ENCODE measurements at regions not wholly inside any gene's neighbourhood (a gene's known extent, or its start where the extent isn't known, plus 50 kb on each side); places are given as distances from the start of the nearest gene placed in this dataset.
A peak's percentile ranks its signal among the peaks of the same experiment; 100 is the strongest.

DNA sequence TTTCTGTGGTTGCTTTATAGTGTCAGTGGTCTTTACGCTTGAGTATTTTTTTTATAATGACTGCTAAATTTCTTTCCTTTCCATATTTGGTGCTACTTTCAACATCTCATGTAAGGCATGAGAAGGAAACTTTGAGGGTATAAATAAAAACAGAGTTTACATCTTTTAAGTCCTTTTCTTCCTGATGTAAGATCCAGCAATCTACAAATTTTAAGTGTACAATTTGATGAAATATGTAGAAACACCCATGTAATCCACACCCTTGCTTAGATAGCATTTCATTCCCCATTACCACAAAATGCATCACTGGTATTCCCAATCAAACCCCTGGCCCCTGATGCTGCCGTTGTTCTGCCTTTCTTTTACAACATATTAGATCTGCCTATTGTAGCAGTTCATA, 769.1 kb downstream of the CCDC85A start:
- H3K4me1 ChIP-seq (ENCODE audit: control insufficient read depth in 3 of 3, insufficient read depth in 2 of 3, low read depth in 1 of 3, low read length in 2 of 3) = no peaks in the 10 kb centered on the region
- DNase-seq (no peak), FAIRE-seq (no peak)
- no peaks in the 10 kb centered on the region for H3K9me3 ChIP-seq (ENCODE audit: control insufficient read depth in 2 of 2, insufficient read depth in 1 of 2, low read depth in 1 of 2, low read length in 1 of 2)
- H3K36me3 ChIP-seq (ENCODE audit: control insufficient read depth in 3 of 3, insufficient read depth in 2 of 3, low read depth in 1 of 3, low read length in 3 of 3) = no peaks in the 10 kb centered on the region
- no peaks in the 10 kb centered on the region for H3K27me3 ChIP-seq (ENCODE audit: control insufficient read depth in 3 of 3, insufficient read depth in 3 of 3, low read length in 3 of 3)
- no peak overlapping the region for H3K27ac ChIP-seq (ENCODE audit: low read depth in 1 of 3, low read length in 2 of 3)
- H3K4me3 ChIP-seq (ENCODE audit: low read depth in 1 of 3, low read length in 3 of 3) = no peak overlapping the region
- 83 to 96% (median 85%) methylated on average over 2 of the region's 2 CpGs for WGBS, 3 donors

DNA sequence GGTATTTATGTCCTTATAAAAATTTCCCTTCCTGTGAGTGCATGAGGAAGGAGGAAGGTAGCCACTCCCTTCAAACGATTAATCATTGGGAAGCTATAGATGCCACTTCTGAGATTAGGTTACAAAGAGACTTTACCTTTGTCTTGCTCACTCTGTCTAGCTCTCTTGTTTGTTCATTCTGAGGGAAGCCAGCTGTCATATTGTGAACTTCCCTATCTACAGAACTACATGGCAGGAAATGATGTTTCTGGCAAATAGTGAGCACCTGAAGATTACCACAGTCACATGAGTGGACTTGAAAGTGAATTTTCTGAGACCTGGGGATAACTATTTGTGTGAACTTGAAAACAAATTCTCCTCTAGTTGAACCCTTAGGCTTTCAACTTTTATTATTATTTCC, 776.8 kb downstream of the CCDC85A start:
- H3K36me3 ChIP-seq (ENCODE audit: control insufficient read depth in 3 of 3, insufficient read depth in 2 of 3, low read depth in 1 of 3, low read length in 3 of 3) = no peaks in the 10 kb centered on the region
- FAIRE-seq = no peak
- no peaks in the 10 kb centered on the region for H3K27me3 ChIP-seq (ENCODE audit: control insufficient read depth in 3 of 3, insufficient read depth in 3 of 3, low read length in 3 of 3)
- 72 to 84% (median 75%) methylated on average over 1 of the region's 1 CpG for WGBS, 3 donors
- H3K4me1 ChIP-seq (ENCODE audit: control insufficient read depth in 3 of 3, insufficient read depth in 2 of 3, low read depth in 1 of 3, low read length in 2 of 3) = no peaks in the 10 kb centered on the region
- no peaks in the 10 kb centered on the region for H3K9me3 ChIP-seq (ENCODE audit: control insufficient read depth in 2 of 2, insufficient read depth in 1 of 2, low read depth in 1 of 2, low read length in 1 of 2)
- no peak for DNase-seq
- no peak overlapping the region for H3K27ac ChIP-seq (ENCODE audit: low read depth in 1 of 3, low read length in 2 of 3)
- no peak overlapping the region for H3K4me3 ChIP-seq (ENCODE audit: low read depth in 1 of 3, low read length in 3 of 3)

DNA sequence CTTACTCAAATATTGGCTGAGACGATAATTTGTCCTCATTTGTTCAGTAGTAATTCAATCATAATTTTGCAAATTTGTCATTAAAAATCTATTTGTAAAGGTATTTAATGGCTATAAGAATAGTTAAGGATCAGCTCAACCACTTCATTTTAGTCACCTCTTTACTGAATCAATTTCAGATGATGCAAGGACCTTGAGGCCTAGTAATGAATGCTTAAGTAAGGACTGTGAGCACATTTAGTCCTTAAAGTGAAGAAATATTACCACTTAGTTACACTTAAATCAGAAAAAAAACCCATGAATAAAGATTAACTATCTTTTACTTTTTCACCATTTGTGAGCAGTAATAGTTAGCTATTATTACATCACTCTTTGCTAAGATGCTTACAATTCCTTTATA, 778.9 kb downstream of the CCDC85A start:
- DNase-seq (no peak), FAIRE-seq (no peak)
- Histone ChIP-seq H3K27me3 (ENCODE audit: control insufficient read depth in 3 of 3, insufficient read depth in 3 of 3, low read length in 3 of 3) (no peaks in the 10 kb centered on the region), H3K36me3 (ENCODE audit: control insufficient read depth in 3 of 3, insufficient read depth in 2 of 3, low read depth in 1 of 3, low read length in 3 of 3) (no peaks in the 10 kb centered on the region), H3K9me3 (ENCODE audit: control insufficient read depth in 2 of 2, insufficient read depth in 1 of 2, low read depth in 1 of 2, low read length in 1 of 2) (no peaks in the 10 kb centered on the region), H3K4me3 (ENCODE audit: low read depth in 1 of 3, low read length in 3 of 3) (no peak overlapping the region), H3K27ac (ENCODE audit: low read depth in 1 of 3, low read length in 2 of 3) (no peak overlapping the region), H3K4me1 (ENCODE audit: control insufficient read depth in 3 of 3, insufficient read depth in 2 of 3, low read depth in 1 of 3, low read length in 2 of 3) (no peaks in the 10 kb centered on the region)
- 85 to 96% (median 88%) methylated on average over 1 of the region's 1 CpG for WGBS, 3 donors

DNA sequence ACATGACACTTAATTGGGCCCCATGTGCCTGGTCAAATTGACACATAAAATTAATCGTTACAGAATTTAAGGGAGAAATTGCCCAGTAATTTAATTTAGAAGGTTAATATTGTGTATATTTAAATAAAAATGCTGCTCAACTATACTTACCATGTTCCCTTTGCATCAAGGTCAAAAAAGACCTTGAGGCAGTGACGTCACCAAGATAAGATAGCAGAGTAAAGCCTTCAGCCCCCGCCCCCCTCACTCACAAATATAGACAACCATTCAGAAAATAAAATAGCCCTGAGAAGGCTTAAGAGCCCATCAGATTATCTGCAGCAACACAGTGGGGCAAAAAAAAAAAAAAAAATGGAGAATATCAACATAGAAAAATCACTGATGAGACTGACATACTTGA, 785.7 kb downstream of the CCDC85A start:
- H3K27ac ChIP-seq (ENCODE audit: low read depth in 1 of 3, low read length in 2 of 3) = no peak overlapping the region
- H3K4me3 ChIP-seq (ENCODE audit: low read depth in 1 of 3, low read length in 3 of 3) = no peak overlapping the region
- H3K27me3 ChIP-seq (ENCODE audit: control insufficient read depth in 3 of 3, insufficient read depth in 3 of 3, low read length in 3 of 3) = no peaks in the 10 kb centered on the region
- 67 to 80% (median 73%) methylated on average over 3 of the region's 3 CpGs for WGBS, 3 donors
- H3K9me3 ChIP-seq (ENCODE audit: control insufficient read depth in 2 of 2, insufficient read depth in 1 of 2, low read depth in 1 of 2, low read length in 1 of 2) = peaks cover 0 to 10% of the 10 kb centered on the region in 2 donors
- H3K36me3 ChIP-seq (ENCODE audit: control insufficient read depth in 3 of 3, insufficient read depth in 2 of 3, low read depth in 1 of 3, low read length in 3 of 3) = no peaks in the 10 kb centered on the region
- no peak for FAIRE-seq
- no peaks in the 10 kb centered on the region for H3K4me1 ChIP-seq (ENCODE audit: control insufficient read depth in 3 of 3, insufficient read depth in 2 of 3, low read depth in 1 of 3, low read length in 2 of 3)
- no peak for DNase-seq

DNA sequence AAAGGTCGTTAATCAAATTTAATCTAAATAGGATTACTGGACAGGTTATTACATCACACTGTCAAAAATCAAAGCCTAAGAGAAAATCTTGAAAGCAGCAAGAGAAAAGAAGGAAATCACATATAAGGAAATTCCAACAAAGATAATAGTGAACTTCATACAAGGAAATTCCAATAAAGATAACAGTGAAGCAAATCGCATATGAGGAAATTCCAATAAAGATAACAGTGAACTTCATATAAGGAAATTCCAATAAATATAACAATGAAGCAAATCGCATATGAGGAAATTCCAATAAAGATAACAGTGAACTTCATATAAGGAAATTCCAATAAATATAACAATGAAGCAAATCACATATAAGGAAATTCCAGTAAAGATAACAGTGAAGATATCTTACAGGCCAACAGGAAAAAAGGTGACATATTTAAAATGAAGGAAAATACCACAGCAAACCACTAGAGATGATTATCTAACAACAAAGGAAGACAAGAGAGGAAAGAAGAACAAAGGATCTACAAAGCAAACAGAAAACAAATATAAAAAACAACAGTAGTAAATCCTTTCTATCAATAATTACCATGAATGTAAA, 787.7 kb downstream of the CCDC85A start:
- no peak overlapping the region for H3K4me3 ChIP-seq (ENCODE audit: low read depth in 1 of 3, low read length in 3 of 3)
- no peaks in the 10 kb centered on the region for H3K4me1 ChIP-seq (ENCODE audit: control insufficient read depth in 3 of 3, insufficient read depth in 2 of 3, low read depth in 1 of 3, low read length in 2 of 3)
- 24 to 46% (median 41%) methylated on average over 3 of the region's 3 CpGs for WGBS, 3 donors
- H3K27ac ChIP-seq (ENCODE audit: low read depth in 1 of 3, low read length in 2 of 3) = no peak overlapping the region
- H3K9me3 ChIP-seq (ENCODE audit: control insufficient read depth in 2 of 2, insufficient read depth in 1 of 2, low read depth in 1 of 2, low read length in 1 of 2) = peaks cover 0 to 10% of the 10 kb centered on the region in 2 donors
- no peaks in the 10 kb centered on the region for H3K36me3 ChIP-seq (ENCODE audit: control insufficient read depth in 3 of 3, insufficient read depth in 2 of 3, low read depth in 1 of 3, low read length in 3 of 3)
- H3K27me3 ChIP-seq (ENCODE audit: control insufficient read depth in 3 of 3, insufficient read depth in 3 of 3, low read length in 3 of 3) = no peaks in the 10 kb centered on the region
- FAIRE-seq = peak; percentile 71
- DNase-seq = no peak

DNA sequence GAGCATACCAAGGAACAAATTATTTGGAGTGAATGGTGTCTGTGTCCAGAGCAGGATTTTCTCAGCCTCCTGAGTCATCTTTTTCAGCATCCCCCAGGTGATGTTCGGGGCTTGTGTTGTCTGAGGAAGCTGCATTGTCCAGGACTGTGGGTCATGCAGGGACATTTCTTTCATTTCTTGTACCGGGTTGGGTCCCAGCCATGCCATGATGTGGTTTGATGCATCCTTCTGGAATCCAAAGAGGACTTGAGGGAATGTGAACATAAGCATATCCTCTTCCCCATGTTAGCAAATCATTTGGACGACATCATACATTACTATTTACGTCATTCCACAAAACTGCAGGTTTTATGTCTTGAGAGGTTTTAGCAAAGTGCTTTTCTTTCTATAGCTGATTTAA, 797.8 kb downstream of the CCDC85A start:
- H3K27me3 ChIP-seq (ENCODE audit: control insufficient read depth in 3 of 3, insufficient read depth in 3 of 3, low read length in 3 of 3) = no peaks in the 10 kb centered on the region
- H3K4me1 ChIP-seq (ENCODE audit: control insufficient read depth in 3 of 3, insufficient read depth in 2 of 3, low read depth in 1 of 3, low read length in 2 of 3) = no peaks in the 10 kb centered on the region
- no peak overlapping the region for H3K27ac ChIP-seq (ENCODE audit: low read depth in 1 of 3, low read length in 2 of 3)
- WGBS, 3 donors = 75 to 84% (median 83%) methylated on average over 4 of the region's 4 CpGs
- peaks cover 0 to 19% of the 10 kb centered on the region in 2 donors for H3K9me3 ChIP-seq (ENCODE audit: control insufficient read depth in 2 of 2, insufficient read depth in 1 of 2, low read depth in 1 of 2, low read length in 1 of 2)
- DNase-seq (no peak), FAIRE-seq (no peak)
- no peaks in the 10 kb centered on the region for H3K36me3 ChIP-seq (ENCODE audit: control insufficient read depth in 3 of 3, insufficient read depth in 2 of 3, low read depth in 1 of 3, low read length in 3 of 3)
- no peak overlapping the region for H3K4me3 ChIP-seq (ENCODE audit: low read depth in 1 of 3, low read length in 3 of 3)

DNA sequence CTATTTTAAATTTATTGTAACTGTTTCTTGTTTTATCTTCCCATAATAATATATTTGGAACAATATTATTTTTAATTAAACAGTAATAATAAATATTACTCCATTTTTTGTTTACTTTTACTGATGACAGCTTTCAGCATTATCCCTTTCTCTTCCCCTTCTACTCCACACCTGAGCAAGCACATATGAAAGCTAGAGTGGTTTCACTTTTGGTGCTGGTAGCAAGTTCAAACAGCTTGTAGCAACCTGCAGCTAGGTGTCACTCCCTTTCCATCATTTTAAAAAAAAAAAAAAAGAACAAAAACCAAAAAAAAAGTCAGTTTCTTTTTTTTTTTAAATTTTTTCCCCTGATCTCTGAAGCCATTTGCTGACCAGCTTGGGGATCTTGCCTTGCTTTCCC, 801.8 kb downstream of the CCDC85A start:
- no peak overlapping the region for H3K27ac ChIP-seq (ENCODE audit: low read depth in 1 of 3, low read length in 2 of 3)
- no peak overlapping the region for H3K4me3 ChIP-seq (ENCODE audit: low read depth in 1 of 3, low read length in 3 of 3)
- no peaks in the 10 kb centered on the region for H3K36me3 ChIP-seq (ENCODE audit: control insufficient read depth in 3 of 3, insufficient read depth in 2 of 3, low read depth in 1 of 3, low read length in 3 of 3)
- FAIRE-seq (no peak), DNase-seq (no peak)
- no peaks in the 10 kb centered on the region for H3K4me1 ChIP-seq (ENCODE audit: control insufficient read depth in 3 of 3, insufficient read depth in 2 of 3, low read depth in 1 of 3, low read length in 2 of 3)
- no peaks in the 10 kb centered on the region for H3K27me3 ChIP-seq (ENCODE audit: control insufficient read depth in 3 of 3, insufficient read depth in 3 of 3, low read length in 3 of 3)
- peaks cover 0 to 15% of the 10 kb centered on the region in 2 donors for H3K9me3 ChIP-seq (ENCODE audit: control insufficient read depth in 2 of 2, insufficient read depth in 1 of 2, low read depth in 1 of 2, low read length in 1 of 2)

DNA sequence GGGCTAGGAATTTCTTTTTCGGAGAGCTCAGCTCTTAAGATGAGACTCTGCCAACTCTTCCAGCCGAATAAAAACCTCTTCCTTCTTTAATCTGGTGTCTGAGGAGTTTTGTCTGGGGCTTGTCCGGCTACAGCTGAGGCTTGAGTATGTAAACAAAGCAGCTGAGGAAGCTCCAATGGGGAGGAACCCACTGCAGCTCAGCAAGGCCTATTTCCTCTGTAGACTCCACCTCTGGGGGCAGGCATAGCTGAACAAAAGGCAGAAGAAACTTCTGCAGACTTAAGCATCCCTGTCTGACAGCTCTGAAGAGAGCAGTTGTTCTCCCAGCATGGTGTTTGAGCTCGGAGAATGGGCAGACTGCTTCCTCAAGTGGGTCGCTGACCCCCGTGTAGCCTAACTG, 838.7 kb downstream of the CCDC85A start:
- WGBS, 3 donors = 67 to 77% (median 71%) methylated on average over 6 of the region's 6 CpGs
- DNase-seq = no peak
- no peak for FAIRE-seq

DNA sequence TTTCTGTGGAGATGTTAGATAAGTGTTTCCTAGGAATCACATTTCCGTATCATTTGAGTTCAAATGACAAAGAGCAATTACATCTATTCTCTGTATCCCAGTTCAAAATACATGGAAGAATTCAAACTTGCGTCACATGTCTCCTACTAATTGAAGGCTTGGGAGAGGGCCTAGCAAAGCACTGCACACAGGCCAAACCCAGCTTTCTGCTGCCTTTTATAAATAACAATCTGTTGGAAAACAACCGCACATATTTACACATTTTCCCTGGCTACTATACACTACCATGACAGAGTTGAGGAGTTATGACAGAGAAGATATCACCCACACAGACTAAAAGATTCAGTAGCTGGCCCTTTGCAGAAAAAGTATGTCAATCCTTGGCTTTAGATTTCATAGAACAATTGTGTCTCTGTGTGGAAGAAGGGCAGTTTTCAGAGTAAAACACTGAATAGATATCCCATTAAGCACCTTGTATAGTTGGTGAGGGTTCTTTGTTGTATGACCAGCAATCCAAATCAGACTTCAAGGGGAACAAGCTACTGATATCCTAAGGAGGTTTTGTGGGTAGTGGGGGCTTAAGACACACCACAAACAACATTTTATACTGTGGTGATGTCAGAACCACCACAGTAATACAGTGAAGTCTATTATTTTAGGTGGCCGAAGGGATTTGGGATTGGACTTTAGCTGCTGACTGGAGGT, 861.3 kb downstream of the CCDC85A start:
- H3K27ac ChIP-seq (ENCODE audit: low read depth in 1 of 3, low read length in 2 of 3) = no peak overlapping the region
- H3K4me3 ChIP-seq (ENCODE audit: low read depth in 1 of 3, low read length in 3 of 3) = no peak overlapping the region
- no peak for DNase-seq
- no peaks in the 10 kb centered on the region for H3K27me3 ChIP-seq (ENCODE audit: control insufficient read depth in 3 of 3, insufficient read depth in 3 of 3, low read length in 3 of 3)
- FAIRE-seq = no peak
- H3K36me3 ChIP-seq (ENCODE audit: control insufficient read depth in 3 of 3, insufficient read depth in 2 of 3, low read depth in 1 of 3, low read length in 3 of 3) = no peaks in the 10 kb centered on the region
- WGBS, 3 donors = 77 to 81% (median 80%) methylated on average over 4 of the region's 4 CpGs
- no peaks in the 10 kb centered on the region for H3K4me1 ChIP-seq (ENCODE audit: control insufficient read depth in 3 of 3, insufficient read depth in 2 of 3, low read depth in 1 of 3, low read length in 2 of 3)
- H3K9me3 ChIP-seq (ENCODE audit: control insufficient read depth in 2 of 2, insufficient read depth in 1 of 2, low read depth in 1 of 2, low read length in 1 of 2) = no peaks in the 10 kb centered on the region

More for the DNA sequence above, 838.7 kb downstream of the CCDC85A start:
- H3K27ac ChIP-seq (ENCODE audit: low read depth in 1 of 3, low read length in 2 of 3) = no peak overlapping the region
- no peaks in the 10 kb centered on the region for H3K27me3 ChIP-seq (ENCODE audit: control insufficient read depth in 3 of 3, insufficient read depth in 3 of 3, low read length in 3 of 3)
- H3K4me1 ChIP-seq (ENCODE audit: control insufficient read depth in 3 of 3, insufficient read depth in 2 of 3, low read depth in 1 of 3, low read length in 2 of 3) = no peaks in the 10 kb centered on the region
- H3K36me3 ChIP-seq (ENCODE audit: control insufficient read depth in 3 of 3, insufficient read depth in 2 of 3, low read depth in 1 of 3, low read length in 3 of 3) = no peaks in the 10 kb centered on the region
- H3K9me3 ChIP-seq (ENCODE audit: control insufficient read depth in 2 of 2, insufficient read depth in 1 of 2, low read depth in 1 of 2, low read length in 1 of 2) = peaks cover 0 to 20% of the 10 kb centered on the region in 2 donors
- H3K4me3 ChIP-seq (ENCODE audit: low read depth in 1 of 3, low read length in 3 of 3) = no peak overlapping the region
